HG03575 (cell line): ENCODE measurements at regions not wholly inside any gene's neighbourhood (a gene's known extent, or its start where the extent isn't known, plus 50 kb on each side); places are given as distances from the start of the nearest gene placed in this dataset.

Experiments
- ATAC-seq: cut with Tn5 transposase; IDR thresholded peaks from one replicate; pipeline ENCODE4 v1.9.1; 2021; ENCODE audit not compliant: unreplicated experiment, insufficient number of reproducible peaks, low FRiP score; ENCODE audit errors: extremely low read depth

- no peak for ATAC-seq
These were observed 309.9 kb downstream of the GPAM start for GRCh38 chr10:111873621-111874135.

GRCh38 chr10:111874576-111874975 is 309.0 kb downstream of the GPAM start:
- no peak for ATAC-seq

GRCh38 chr10:111875725-111876124 is 307.8 kb downstream of the GPAM start:
- no peak for ATAC-seq

GRCh38 chr10:111877258-111877657 is 306.3 kb downstream of the GPAM start:
- no peak for ATAC-seq

- ATAC-seq: no peak
These were observed 303.6 kb downstream of the GPAM start for GRCh38 chr10:111879969-111880368.

GRCh38 chr10:111885046-111885445 is 298.5 kb downstream of the GPAM start:
- ATAC-seq: no peak

GRCh38 chr10:111885919-111886318 is 297.6 kb downstream of the GPAM start:
- ATAC-seq: no peak

- no peak for ATAC-seq
These were observed 296.3 kb downstream of the GPAM start for GRCh38 chr10:111887266-111887665.

GRCh38 chr10:111890046-111890445 is 293.5 kb downstream of the GPAM start:
- no peak for ATAC-seq

GRCh38 chr10:111916011-111916410 is 267.6 kb downstream of the GPAM start:
- no peak for ATAC-seq

GRCh38 chr10:111921821-111922220 is 261.7 kb downstream of the GPAM start:
- ATAC-seq: no peak

- no peak for ATAC-seq
These were observed 260.5 kb downstream of the GPAM start for GRCh38 chr10:111923032-111923431.

GRCh38 chr10:111926286-111926685 is 257.3 kb downstream of the GPAM start:
- no peak for ATAC-seq

- ATAC-seq: no peak
These were observed 249.6 kb downstream of the GPAM start for GRCh38 chr10:111933937-111934336.

GRCh38 chr10:111934931-111935330 is 248.6 kb downstream of the GPAM start:
- ATAC-seq: no peak

GRCh38 chr10:111936143-111936542 is 247.4 kb downstream of the GPAM start:
- ATAC-seq: no peak

GRCh38 chr10:111944331-111944730 is 239.2 kb downstream of the GPAM start:
- ATAC-seq: no peak

GRCh38 chr10:111953949-111954348 is 229.6 kb downstream of the GPAM start:
- no peak for ATAC-seq

GRCh38 chr10:111954386-111954785 is 229.2 kb downstream of the GPAM start:
- ATAC-seq: no peak

- ATAC-seq: no peak
These were observed 226.7 kb downstream of the GPAM start for GRCh38 chr10:111956841-111957240.

- ATAC-seq: no peak
These were observed 220.6 kb downstream of the GPAM start for GRCh38 chr10:111962951-111963350.

GRCh38 chr10:111967116-111967515 is 216.4 kb downstream of the GPAM start:
- ATAC-seq: no peak
